ENCODE measurements at regions not wholly inside any gene's neighbourhood (a gene's known extent, or its start where the extent isn't known, plus 50 kb on each side); places are given as distances from the start of the nearest gene placed in this dataset.

DNA sequence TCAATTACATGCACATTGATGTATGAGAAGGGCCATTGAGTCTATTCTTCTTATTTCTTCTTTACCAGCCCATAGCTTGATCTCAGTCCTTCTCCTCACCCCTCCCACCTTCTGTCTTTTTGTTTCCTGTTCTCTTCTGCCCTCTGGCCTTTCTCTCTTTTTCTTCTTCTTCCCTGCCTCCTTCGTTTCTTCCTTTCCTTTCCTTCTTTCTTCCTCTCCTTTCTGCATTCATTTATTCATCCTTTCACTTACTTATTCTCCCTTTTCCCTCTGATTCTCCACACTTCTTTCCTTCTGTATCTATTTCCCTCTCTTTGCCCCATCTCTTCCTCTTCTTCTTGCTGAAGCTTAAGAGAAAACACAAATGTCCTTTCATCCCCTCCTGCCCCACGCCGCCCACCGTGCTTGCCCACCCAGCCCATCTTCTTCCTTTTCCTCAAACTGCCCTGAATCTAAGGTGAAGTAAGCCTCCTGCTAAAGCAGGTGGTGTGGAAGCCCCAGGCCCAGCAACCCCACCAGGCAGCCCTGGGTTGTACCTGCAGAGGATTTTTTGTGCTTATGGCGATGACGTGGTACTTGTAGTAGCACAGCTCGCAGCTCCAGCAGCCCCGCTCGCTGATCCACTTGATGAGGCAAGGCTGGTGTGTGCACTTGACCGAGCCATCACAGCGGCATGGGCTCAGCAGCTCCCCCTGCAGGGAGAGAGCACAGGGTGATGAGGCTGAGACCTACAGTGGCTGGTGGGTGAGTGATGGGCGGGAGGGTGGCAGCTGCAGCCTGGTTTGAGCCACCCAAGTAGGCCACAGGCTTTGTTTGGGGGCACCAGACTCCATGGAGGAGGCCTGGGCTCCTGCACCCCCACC, 89.0 kb downstream of the MARCHF4 start:
- Mint-ChIP-seq H3K36me3 (no peaks in the 10 kb centered on the region), H3K9me3 (no peaks in the 10 kb centered on the region), H3K4me3 (peak overlapping the region; percentile 12; the same call in 1 of the 2 replicates), H3K4me1 (peaks cover 66% of the 10 kb centered on the region), H3K27me3 (ENCODE audit: low read depth) (no peaks in the 10 kb centered on the region; the same call in 1 of the 2 replicates), H3K27ac (no peak overlapping the region)
- ChIA-PET POLR2A (interaction anchor here (0.6 kb wide), 1 partner anchor 159 kb away, joined by 7 read pairs; no protein-coding TSS in a partner anchor), CTCF (interaction anchor here (0.5 to 4.6 kb wide), 41 partner anchors 8 to 1268 kb away, joined by 3 to 40 read pairs (median 4); partner anchors contain the start of genes MARCHF4, RPL37A and SMARCAL1)
- ATAC-seq (peak; percentile 96), DNase-seq (ENCODE audit: low spot score) (peak; percentile 93)
- TF ChIP-seq, protein P1, sequence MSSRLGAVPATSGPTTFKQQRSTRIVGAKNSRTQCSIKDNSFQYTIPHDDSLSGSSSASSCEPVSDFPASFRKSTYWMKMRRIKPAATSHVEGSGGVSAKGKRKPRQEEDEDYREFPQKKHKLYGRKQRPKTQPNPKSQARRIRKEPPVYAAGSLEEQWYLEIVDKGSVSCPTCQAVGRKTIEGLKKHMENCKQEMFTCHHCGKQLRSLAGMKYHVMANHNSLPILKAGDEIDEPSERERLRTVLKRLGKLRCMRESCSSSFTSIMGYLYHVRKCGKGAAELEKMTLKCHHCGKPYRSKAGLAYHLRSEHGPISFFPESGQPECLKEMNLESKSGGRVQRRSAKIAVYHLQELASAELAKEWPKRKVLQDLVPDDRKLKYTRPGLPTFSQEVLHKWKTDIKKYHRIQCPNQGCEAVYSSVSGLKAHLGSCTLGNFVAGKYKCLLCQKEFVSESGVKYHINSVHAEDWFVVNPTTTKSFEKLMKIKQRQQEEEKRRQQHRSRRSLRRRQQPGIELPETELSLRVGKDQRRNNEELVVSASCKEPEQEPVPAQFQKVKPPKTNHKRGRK (CRISPR knock-in tag; IDR thresholded peaks at IDR 0.05; ENCODE audit: borderline replicate concordance): peak; percentile 84; the same call in 1 of the 2 replicates
- TF ChIP-seq, protein P2, sequence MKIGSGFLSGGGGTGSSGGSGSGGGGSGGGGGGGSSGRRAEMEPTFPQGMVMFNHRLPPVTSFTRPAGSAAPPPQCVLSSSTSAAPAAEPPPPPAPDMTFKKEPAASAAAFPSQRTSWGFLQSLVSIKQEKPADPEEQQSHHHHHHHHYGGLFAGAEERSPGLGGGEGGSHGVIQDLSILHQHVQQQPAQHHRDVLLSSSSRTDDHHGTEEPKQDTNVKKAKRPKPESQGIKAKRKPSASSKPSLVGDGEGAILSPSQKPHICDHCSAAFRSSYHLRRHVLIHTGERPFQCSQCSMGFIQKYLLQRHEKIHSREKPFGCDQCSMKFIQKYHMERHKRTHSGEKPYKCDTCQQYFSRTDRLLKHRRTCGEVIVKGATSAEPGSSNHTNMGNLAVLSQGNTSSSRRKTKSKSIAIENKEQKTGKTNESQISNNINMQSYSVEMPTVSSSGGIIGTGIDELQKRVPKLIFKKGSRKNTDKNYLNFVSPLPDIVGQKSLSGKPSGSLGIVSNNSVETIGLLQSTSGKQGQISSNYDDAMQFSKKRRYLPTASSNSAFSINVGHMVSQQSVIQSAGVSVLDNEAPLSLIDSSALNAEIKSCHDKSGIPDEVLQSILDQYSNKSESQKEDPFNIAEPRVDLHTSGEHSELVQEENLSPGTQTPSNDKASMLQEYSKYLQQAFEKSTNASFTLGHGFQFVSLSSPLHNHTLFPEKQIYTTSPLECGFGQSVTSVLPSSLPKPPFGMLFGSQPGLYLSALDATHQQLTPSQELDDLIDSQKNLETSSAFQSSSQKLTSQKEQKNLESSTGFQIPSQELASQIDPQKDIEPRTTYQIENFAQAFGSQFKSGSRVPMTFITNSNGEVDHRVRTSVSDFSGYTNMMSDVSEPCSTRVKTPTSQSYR (CRISPR knock-in tag; IDR thresholded peaks at IDR 0.05): no peak
- peak; percentile 54; the same call in 1 of the 2 replicates for TF ChIP-seq ETV6 (CRISPR knock-in tag; IDR thresholded peaks at IDR 0.05)
- TF ChIP-seq AFF4 (CRISPR knock-in tag; IDR thresholded peaks at IDR 0.05; ENCODE audit: borderline replicate concordance): no peak
- TF ChIP-seq ZBTB21 (CRISPR knock-in tag; IDR thresholded peaks at IDR 0.05; ENCODE audit: borderline replicate concordance): 0 out of 2 replicates have a peak, but pooled peaks have one; percentile 49
- peak; percentile 78 for TF ChIP-seq CTCF (IDR thresholded peaks at IDR 0.05)

GRCh38 chr2:216281876-216282275, 90.4 kb downstream of the MARCHF4 start:
- CTCF ChIA-PET: interaction anchor here (0.7 to 3.5 kb wide), 5 partner anchors 10 to 123 kb away, joined by 3 to 26 read pairs (median 3); no protein-coding TSS in a partner anchor
- DNase-seq (ENCODE audit: low spot score): no peak
- no peak overlapping the region for H3K27ac Mint-ChIP-seq
- TF ChIP-seq AR (CRISPR knock-in tag; IDR thresholded peaks at IDR 0.05) (no peak), NR1H2 (CRISPR knock-in tag; IDR thresholded peaks at IDR 0.05) (no peak), ZNF671 (CRISPR knock-in tag; IDR thresholded peaks at IDR 0.05) (no peak), FOXJ3 (CRISPR knock-in tag; IDR thresholded peaks at IDR 0.05; ENCODE audit: borderline replicate concordance) (no peak)
- TF ChIP-seq, protein P3, sequence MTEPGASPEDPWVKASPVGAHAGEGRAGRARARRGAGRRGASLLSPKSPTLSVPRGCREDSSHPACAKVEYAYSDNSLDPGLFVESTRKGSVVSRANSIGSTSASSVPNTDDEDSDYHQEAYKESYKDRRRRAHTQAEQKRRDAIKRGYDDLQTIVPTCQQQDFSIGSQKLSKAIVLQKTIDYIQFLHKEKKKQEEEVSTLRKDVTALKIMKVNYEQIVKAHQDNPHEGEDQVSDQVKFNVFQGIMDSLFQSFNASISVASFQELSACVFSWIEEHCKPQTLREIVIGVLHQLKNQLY (CRISPR knock-in tag; IDR thresholded peaks at IDR 0.05): no peak
- TF ChIP-seq, protein P4, sequence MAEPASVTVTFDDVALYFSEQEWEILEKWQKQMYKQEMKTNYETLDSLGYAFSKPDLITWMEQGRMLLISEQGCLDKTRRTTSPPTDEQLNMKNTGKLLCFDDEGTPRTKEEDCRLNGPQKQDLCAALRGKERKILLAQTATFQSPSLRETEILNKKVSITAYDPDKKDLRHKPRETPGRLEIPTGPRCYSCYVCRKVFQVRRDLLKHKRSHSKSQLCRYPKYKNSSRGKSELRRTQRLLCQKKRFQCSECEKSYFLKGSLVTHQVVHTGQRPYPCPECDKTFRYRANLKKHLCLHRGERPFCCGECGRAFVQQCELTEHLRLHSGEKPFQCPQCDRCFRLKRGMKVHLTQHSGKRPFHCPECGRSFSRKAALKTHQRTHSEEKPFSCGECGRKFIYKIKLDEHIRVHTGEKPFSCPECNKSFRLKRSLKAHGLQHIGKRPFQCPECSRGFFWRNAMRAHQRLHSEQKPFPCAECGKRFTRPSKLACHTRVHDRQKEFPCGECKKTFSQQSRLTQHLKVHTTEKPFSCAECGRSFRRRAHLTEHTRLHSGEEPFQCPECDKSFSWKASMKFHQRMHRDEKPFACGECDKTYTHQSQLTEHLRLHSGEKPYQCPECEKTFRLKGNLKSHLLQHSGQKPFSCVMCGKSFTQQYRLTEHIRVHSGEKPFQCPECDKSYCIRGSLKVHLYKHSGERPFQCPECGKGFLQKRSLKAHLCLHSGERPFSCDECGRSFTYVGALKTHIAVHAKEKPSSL (CRISPR knock-in tag; conservative IDR thresholded peaks at IDR 0.05): no peak

More at GRCh38 chr2:216281876-216282275, 90.4 kb downstream of the MARCHF4 start:
- no peak for ATAC-seq
- no peak overlapping the region for H3K4me3 Mint-ChIP-seq
- H3K27me3 Mint-ChIP-seq (ENCODE audit: low read depth): no peaks in the 10 kb centered on the region; the same call in 1 of the 2 replicates
- H3K4me1 Mint-ChIP-seq: peaks cover 55% of the 10 kb centered on the region
- H3K9me3 Mint-ChIP-seq: no peaks in the 10 kb centered on the region
- no peaks in the 10 kb centered on the region for H3K36me3 Mint-ChIP-seq
- POLR2A ChIA-PET: no interaction called here
